Fibroblast of peridontal ligament (primary cell): ENCODE measurements at regions not wholly inside any gene's neighbourhood (a gene's known extent, or its start where the extent isn't known, plus 50 kb on each side); places are given as distances from the start of the nearest gene placed in this dataset.

Experiments
- DNase-seq: peaks from one replicate; pipeline ENCODE4 v3.0.0-alpha.2; 2010; ENCODE audit errors: extremely low read depth

GRCh38 chr1:217003355-217003754 is 280.1 kb upstream of the ESRRG start:
- no peak for DNase-seq

DNA sequence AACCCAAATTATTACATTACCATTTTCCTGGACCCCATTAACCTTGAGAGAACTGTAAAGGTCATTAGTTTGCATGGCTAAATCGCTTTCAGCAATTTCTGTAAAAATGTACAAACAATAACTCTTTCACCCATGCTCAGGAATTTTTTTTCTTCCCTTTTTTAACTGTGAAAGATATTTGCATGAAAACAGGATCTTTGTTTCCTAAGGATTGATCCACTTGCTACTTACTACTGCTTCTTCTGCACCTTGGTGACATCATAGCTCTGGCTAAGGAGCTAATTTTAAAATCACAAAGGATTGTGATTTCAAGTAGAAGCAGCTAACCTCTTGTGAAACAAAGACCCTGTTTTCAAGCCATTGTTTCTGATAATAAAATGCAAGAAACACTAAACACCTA is 274.6 kb upstream of the ESRRG start:
- DNase-seq, result no peak

- no peak for DNase-seq
Measured at GRCh38 chr1:216997069-216997468, 273.8 kb upstream of the ESRRG start.

DNA sequence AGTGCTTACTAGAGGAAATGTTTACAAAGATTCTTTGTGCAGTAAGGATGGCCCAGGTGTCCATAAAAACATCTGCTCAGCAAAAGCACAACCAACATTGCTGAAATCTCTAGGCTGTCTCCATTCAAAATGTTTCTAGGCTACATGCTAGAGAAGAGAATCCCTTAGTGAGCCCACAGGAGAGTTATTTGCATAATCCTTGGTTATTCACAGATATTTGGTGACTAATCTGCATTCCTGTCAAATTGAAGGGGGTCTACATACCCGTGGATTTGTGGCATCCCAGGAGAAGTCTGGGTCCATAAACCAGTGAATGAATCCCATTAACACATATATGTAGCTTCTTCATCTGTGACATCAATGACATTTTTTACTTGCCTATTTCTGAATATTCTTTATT is 261.3 kb upstream of the ESRRG start:
- no peak for DNase-seq

DNA sequence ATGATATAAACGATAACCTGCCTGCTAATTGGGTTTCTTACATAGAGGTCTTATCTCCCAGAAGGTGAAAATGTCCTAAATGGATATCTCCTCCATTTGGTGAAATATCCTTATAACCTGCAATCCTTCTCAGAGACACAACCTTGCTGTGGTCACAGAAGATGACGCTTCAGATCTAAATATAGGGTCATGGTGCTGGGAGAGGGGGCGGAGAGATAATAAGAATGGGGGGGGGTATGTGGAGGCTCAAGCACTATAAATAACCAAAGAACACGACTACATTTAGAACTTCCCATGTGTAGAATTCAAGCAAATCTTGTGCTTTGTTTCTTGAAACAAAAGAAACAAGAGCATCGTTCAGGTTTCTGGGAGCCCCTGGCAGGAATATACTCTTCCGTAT is 260.6 kb upstream of the ESRRG start:
- no peak for DNase-seq

GRCh38 chr1:216961516-216961915 is 238.3 kb upstream of the ESRRG start:
- DNase-seq, result no peak

- no peak for DNase-seq
Measured at GRCh38 chr1:216960716-216961115, 237.5 kb upstream of the ESRRG start.

DNA sequence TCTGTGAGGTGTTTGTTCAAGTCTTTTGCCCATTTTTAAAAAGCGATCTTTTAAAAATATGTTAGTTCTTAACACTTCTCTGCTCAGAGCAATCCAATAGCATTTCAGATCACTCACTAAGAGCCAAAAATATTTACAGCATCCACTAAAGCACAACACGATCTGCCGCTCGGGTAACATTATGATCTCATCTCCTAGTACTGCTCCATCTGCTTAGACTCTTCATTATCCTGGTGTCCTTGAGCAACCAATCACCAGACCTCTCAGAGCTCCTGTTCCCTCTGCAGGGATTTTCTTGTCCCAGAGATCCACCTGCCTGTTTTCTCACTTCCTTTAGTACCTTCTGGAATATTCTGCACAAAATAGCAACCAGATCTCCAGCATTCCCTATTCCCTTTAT is 235.3 kb upstream of the ESRRG start:
- DNase-seq, result no peak

DNA sequence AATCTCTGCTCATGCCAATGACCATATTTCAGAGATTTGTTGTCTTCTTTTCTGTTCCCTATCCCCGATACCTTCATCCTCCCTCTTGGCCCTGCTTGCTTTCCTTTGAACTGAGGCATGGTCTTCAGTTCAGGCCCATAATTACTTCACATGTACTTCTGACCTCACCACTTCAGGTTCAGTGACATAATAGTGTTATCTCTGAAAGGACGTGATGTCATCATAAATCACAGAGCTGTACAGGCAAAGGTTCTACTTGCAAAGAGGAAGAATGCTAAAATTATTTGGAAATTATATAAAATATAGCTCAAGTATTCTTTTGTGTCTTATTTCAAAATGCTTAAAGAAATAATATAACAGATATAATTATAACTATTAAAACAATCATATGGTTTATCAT is 230.3 kb upstream of the ESRRG start:
- DNase-seq, result no peak

- no peak for DNase-seq
Measured at GRCh38 chr1:216952864-216953263, 229.6 kb upstream of the ESRRG start.

DNA sequence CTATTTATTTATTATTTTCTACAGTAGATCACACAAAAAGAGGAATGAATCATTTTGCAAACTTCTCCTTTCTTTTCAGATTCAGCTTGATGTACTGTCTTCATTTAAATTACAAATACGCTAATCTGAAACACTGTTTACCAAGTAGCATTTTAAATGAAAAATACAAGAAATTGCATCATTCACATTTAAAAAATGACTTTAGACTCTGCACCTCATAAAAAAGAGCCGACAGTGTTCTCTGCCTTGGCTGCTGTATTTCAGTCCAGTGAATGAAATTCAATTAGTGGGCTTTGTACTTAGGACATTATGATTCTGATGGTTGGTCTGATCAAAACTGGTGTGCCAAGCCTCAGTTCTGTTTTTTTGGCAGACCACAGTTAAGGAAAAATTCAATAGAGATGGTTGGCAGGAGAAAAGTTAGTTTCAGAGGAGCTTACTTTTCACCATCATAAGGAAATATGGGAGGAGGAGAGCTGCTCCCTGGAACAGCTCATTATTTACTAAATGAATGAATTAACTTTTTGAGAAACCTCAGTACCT is 222.4 kb upstream of the ESRRG start:
- no peak for DNase-seq

DNA sequence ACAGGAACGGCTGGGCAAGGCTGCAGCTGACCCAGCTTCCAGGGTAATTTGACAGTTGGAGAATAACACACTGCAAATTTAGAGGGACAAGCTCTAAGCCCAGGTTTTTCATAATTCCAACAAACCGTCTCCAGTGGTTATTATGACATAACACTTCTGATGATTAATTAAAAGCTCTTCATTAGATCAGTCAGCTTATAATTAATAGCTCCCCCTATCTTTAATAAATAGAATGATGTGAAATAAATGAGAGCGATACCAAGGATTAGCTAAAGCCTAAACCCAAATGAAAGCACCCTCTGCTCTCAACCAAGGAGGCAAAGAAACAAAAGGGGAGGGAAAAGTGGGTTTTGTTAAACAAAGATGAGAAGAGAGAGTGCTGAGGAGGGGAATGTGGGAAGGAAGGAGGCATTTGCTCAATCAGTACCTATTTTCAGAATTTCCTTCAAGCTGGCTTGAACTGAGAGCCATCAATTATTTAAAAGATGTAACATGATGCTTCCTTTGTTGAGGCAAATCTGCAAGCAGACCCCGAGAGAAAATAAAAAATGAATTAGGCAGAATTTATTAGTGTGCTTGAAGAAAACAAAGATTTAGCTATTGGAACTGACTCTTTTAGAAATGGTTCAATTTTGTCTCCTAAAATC is 221.8 kb upstream of the ESRRG start:
- DNase-seq, result no peak

- no peak for DNase-seq
Measured at GRCh38 chr1:216937491-216937890, 214.3 kb upstream of the ESRRG start.

GRCh38 chr1:216936779-216937178 is 213.6 kb upstream of the ESRRG start:
- no peak for DNase-seq

DNA sequence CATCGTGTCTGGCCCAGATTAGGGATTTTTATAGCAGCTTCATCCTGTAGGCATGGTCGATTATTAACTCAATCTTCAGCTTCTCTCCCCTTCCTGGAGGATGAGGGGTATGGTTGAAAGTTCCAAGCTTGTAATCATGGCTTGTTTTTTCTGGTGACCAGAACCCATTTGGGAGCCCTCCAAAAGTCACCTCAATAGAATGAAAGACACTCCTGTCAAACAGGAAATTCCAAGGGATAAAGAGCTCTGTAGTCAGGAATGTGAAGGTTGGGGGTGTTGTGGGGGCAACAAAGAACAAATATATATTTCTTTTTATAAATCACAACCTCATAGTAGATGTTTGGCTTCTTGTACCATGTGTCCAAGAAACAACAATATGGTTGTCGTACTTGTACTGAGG is 212.7 kb upstream of the ESRRG start:
- no peak for DNase-seq

- DNase-seq, result no peak
Measured at GRCh38 chr1:216932424-216932823, 209.2 kb upstream of the ESRRG start.

- no peak for DNase-seq
Measured at GRCh38 chr1:216929870-216930582, 206.8 kb upstream of the ESRRG start.

- DNase-seq, result no peak
Measured at GRCh38 chr1:216927633-216928032, 204.4 kb upstream of the ESRRG start.

- no peak for DNase-seq
Measured at GRCh38 chr1:216926720-216927510, 203.7 kb upstream of the ESRRG start.

DNA sequence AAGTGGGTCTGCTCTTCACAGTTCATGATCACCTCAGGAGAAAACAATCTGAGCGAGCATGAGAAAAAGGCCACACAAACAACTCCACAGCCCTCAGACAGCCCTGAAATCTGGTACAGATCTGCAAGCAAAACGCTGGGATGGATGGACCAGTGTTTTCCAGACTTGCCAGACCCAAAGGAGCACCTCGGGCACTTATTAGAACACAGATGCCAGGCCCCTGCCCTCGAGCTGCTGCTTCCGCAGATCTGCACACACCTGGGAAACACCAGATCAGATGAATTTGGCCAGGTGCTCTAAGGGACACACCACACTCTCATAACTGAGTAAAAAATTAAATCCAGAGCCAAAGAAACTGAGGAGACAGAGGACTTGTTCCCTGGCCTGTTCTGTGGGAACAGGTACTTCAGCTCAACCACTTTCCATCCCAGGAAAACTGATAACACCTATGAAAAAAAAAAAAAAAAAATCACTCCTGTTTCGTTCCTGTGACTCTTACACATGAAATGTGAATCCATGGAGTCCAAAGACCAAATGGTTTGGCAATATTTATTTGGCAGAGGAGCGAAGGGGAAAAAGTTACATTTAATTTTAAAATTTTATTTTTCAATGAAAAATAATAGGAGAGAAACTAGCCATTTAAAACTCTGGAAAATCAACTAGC is 202.9 kb upstream of the ESRRG start:
- no peak for DNase-seq

- DNase-seq, result no peak
Measured at GRCh38 chr1:216924732-216925131, 201.5 kb upstream of the ESRRG start.

GRCh38 chr1:216923601-216924000 is 200.4 kb upstream of the ESRRG start:
- DNase-seq, result no peak
